Adrenal gland (tissue), 9 donors: ENCODE measurements at regions not wholly inside any gene's neighbourhood (a gene's known extent, or its start where the extent isn't known, plus 50 kb on each side); places are given as distances from the start of the nearest gene placed in this dataset.
"Not testable (repeated sequence)": the region's sequence is repeated elsewhere in the genome, so short reads cannot be mapped to it uniquely, and the experiment has no call there.

ENCODE experiments used
- DNase-seq, 7 donors: peaks; one replicate each; pipeline ENCODE4 v3.0.0-alpha.2; 2019 to 2020
- H3K27ac ChIP-seq, 5 donors: fragments of 200-600 bp; sonication (generic) in 4 of 5; 1 replicate in 3 of 5; 2 replicates in 2 of 5; pipeline versions ENCODE4 v1.5.1 to v1.8.0; 2016 to 2020; ENCODE audit warnings: mild to moderate bottlenecking in 1 of 5
- H3K27me3 ChIP-seq: fragments of 200-600 bp; 2 replicates; pipeline ENCODE4 v1.8.0; 2021
- H3K36me3 ChIP-seq, 2 donors: fragments of 200-600 bp; replicated peaks in 1 of 2; 1 replicate in 1 of 2; 2 replicates in 1 of 2; pipeline versions ENCODE4 v1.5.1 to v1.8.0; 2018 to 2022
- H3K4me1 ChIP-seq, 2 donors: fragments of 200-600 bp; replicated peaks in 1 of 2; 1 replicate in 1 of 2; 2 replicates in 1 of 2; pipeline versions ENCODE4 v1.5.1 to v1.8.0; 2018 to 2021
- H3K4me3 ChIP-seq, 4 donors: fragments of 200-600 bp; sonication (generic) in 3 of 4; one replicate each; pipeline ENCODE4 v1.5.1; 2016 to 2018
- H3K9me3 ChIP-seq, 3 donors: fragments of 200-600 bp; sonication (generic) in 1 of 3; replicated peaks in 1 of 3; 1 replicate in 2 of 3; 2 replicates in 1 of 3; pipeline versions ENCODE4 v1.5.1 to v1.8.0; 2016 to 2021
- POLR2A ChIP-seq, 2 donors: fragments of 450-650 bp; IDR thresholded peaks; one replicate each; pipeline ENCODE4 v1.6.1; 2017; ENCODE audit warnings: antibody characterized with exemption in 2 of 2, mild to moderate bottlenecking in 2 of 2, moderate library complexity in 1 of 2
- WGBS, 4 donors: extraction: QIAGEN DNeasy Blood & Tissue Kit in 2 of 4; methylation state at CpG; one replicate each; pipeline versions ENCODE4 v1.1.5 to v1.1.7; 2013 to 2017; 5-methylcytosine and 5-hydroxymethylcytosine counted together
- intact Hi-C, 2 donors: fragments of 100-400 bp; cut with DNase I; formaldehyde crosslinking; loops; one replicate each; pipeline versions ENCODE4 v1.14.1 to v1.15.0; 2022 to 2023
- TF ChIP-seq, protein P1 (sequence below), 6 experiments: fragments of 450-650 bp in 4 of 6; fragments of 200-600 bp in 2 of 6; sonication (generic) in 1 of 6; IDR thresholded peaks; 1 replicate in 5 of 6; 2 replicates in 1 of 6; pipeline versions ENCODE4 v1.5.1 to v1.8.0; 2016 to 2021; ENCODE audit warnings: antibody characterized with exemption in 6 of 6, mild to moderate bottlenecking in 2 of 6, moderate library complexity in 1 of 6
- donor health status: healthy with polysubstance abuse.
- donor health status: Bipolar disorder and iron deficiency.
- donor health status: DM: yes; HTN: yes; CAD: no.
- donor health status: DM: no; HTN: no; CAD: no.
- donor health status: DM: no; HTN: no; CAD: no.

DNA sequence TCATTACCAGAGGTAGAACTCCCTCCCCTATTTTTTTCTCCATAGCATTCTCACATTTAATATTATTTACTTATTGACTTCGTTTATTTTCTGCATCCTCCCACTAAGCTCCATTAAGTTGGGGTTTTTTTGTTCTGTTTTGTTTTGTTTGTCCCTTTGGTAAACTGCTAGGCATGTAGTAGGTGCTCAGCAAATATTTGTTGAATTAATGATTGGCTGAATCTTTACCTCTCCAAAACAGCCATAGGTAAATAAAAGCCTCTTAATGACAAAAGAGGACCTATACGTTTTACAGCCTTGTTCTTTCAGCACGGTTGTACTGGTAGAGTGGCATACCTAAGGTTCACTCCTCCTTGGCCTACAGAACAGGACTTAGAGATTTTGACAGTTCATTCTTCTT lies 52.0 kb downstream of the PRORP start:
- TF ChIP-seq, protein P1, sequence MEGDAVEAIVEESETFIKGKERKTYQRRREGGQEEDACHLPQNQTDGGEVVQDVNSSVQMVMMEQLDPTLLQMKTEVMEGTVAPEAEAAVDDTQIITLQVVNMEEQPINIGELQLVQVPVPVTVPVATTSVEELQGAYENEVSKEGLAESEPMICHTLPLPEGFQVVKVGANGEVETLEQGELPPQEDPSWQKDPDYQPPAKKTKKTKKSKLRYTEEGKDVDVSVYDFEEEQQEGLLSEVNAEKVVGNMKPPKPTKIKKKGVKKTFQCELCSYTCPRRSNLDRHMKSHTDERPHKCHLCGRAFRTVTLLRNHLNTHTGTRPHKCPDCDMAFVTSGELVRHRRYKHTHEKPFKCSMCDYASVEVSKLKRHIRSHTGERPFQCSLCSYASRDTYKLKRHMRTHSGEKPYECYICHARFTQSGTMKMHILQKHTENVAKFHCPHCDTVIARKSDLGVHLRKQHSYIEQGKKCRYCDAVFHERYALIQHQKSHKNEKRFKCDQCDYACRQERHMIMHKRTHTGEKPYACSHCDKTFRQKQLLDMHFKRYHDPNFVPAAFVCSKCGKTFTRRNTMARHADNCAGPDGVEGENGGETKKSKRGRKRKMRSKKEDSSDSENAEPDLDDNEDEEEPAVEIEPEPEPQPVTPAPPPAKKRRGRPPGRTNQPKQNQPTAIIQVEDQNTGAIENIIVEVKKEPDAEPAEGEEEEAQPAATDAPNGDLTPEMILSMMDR (IDR thresholded peaks at IDR 0.05) = no peak
- TF ChIP-seq POLR2A (IDR thresholded peaks at IDR 0.05) = no peak
- WGBS, 4 donors = 87 to 95% (median 91%) methylated on average over 3 of the region's 3 CpGs
- Histone ChIP-seq H3K9me3 (no peaks in the 10 kb centered on the region), H3K27me3 (no peaks in the 10 kb centered on the region), H3K4me1 (no peaks in the 10 kb centered on the region), H3K27ac (no peak overlapping the region), H3K4me3 (no peak overlapping the region), H3K36me3 (no peaks in the 10 kb centered on the region)
- intact Hi-C loops = no loop called here
- DNase-seq = no peak

DNA sequence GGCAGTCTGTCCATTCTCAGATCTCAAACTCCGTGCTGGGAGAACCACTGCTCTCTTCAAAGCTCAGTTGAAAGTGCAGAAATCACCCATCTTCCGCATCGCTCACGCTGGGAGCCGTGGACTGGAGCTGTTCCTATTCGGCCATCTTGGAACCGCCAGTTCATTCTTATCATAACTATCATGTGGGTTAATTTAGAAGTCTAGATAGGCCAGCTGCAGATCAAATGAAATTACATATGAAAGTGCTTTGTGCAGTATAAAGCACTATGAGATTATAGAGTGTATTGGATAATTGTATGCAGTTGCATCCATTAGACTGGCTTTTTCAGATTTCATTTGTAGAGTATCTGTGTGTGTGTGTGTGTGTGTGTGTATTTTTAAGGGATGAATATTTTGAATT lies 57.8 kb downstream of the PRORP start:
- 80 to 88% (median 85%) methylated on average over 7 of the region's 7 CpGs for WGBS, 4 donors
- intact Hi-C loops = no loop called here
- Histone ChIP-seq H3K27me3 (no peaks in the 10 kb centered on the region), H3K36me3 (no peaks in the 10 kb centered on the region), H3K4me1 (no peaks in the 10 kb centered on the region), H3K27ac (no peak overlapping the region), H3K9me3 (no peaks in the 10 kb centered on the region), H3K4me3 (no peak overlapping the region)
- no peak for TF ChIP-seq POLR2A (IDR thresholded peaks at IDR 0.05)
- no peak for DNase-seq

DNA sequence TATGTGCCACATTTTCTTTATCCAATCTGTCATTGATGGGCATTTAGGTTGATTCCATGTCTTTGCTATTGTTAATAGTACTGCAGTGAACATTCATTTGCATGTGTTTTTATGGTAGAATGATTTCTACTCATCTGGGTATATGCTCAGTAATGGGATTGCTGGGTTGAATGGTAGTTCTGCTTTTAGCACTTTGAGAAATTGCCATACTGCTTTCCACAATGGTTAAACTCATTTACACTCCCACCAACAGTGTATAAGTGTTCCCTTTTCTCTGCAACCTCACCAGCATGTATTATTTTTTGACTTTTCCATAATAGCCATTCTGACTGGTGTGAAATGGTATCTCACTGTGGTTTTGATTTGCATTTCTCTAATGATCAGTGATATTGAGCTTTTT lies 62.5 kb downstream of the PRORP start:
- H3K9me3 ChIP-seq, H3K27ac ChIP-seq, H3K4me1 ChIP-seq, intact Hi-C loops, H3K27me3 ChIP-seq, H3K36me3 ChIP-seq, H3K4me3 ChIP-seq, DNase-seq: not testable (repeated sequence)

DNA sequence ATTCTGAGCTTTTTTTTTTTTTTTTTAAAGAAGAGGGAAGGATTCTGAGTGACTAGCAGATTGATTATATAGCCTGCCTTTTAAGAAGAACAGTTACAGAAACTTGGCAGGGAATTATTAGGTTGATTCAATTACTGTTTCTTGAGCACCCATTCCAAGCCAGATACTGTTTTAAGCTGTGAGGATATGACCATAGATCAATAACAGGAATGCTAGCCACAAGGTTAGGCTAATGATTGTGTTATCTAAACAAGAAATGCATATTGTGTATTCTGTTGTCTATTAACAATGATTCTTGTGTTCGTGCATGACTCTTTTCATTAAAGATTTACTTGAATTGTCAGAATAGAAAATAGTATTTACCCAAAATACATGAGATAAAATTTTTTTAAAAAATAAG lies 67.1 kb downstream of the PRORP start:
- TF ChIP-seq, protein P1 (IDR thresholded peaks at IDR 0.05) = no peak
- no peak for TF ChIP-seq POLR2A (IDR thresholded peaks at IDR 0.05)
- 93 to 100% (median 96%) methylated on average over 1 of the region's 1 CpG for WGBS, 4 donors
- no peak overlapping the region for H3K27ac ChIP-seq
- H3K9me3 ChIP-seq = no peaks in the 10 kb centered on the region
- no peaks in the 10 kb centered on the region for H3K27me3 ChIP-seq
- intact Hi-C loops = no loop called here
- no peak for DNase-seq
- no peaks in the 10 kb centered on the region for H3K36me3 ChIP-seq
- no peak overlapping the region for H3K4me3 ChIP-seq
- H3K4me1 ChIP-seq = no peaks in the 10 kb centered on the region

DNA sequence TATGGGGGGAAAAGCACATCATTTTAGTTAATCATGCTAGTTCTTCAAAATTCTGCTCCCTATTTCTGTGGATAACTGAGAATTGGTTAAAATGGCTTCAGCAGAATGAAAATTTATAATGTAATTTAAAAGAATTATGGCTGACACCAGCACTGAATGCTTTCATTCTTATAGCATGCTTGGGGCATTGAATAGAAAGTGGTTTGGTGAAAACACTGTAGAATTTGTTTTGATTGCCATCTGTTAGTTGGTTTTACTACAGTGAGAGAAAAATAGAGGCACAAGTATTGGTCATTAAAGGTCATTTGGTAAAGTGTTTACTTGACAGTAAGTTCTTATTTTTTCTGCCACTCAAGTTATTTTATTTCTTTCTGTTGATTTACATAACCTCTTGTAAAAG lies 70.8 kb downstream of the PRORP start:
- intact Hi-C loops = no loop called here
- H3K9me3 ChIP-seq = no peaks in the 10 kb centered on the region
- TF ChIP-seq POLR2A (IDR thresholded peaks at IDR 0.05) = no peak
- TF ChIP-seq, protein P1 (IDR thresholded peaks at IDR 0.05) = no peak
- H3K36me3 ChIP-seq = no peaks in the 10 kb centered on the region
- DNase-seq = no peak
- H3K27me3 ChIP-seq = no peaks in the 10 kb centered on the region
- H3K4me1 ChIP-seq = peaks cover 0 to 8% of the 10 kb centered on the region in 2 donors
- no peak overlapping the region for H3K27ac ChIP-seq
- H3K4me3 ChIP-seq = no peak overlapping the region

DNA sequence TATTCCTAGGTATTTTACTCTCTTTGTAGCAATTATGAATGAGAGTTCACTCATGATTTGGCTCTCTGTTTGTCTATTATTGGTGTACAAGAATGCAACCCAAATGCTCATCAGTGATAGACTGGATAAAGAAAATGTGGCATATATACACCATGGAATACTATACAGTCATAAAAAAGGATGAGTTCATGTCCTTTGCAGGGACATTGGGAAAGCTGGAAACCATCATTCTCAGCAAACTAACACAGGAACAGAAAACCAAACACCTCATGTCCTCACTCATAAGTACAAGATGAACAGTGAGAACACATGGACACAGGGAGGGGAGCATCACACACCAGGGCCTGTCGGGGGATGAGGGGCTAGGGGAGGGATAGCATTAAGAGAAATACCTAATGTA lies 71.8 kb downstream of the PRORP start:
- H3K36me3 ChIP-seq, H3K4me1 ChIP-seq, H3K9me3 ChIP-seq, H3K27me3 ChIP-seq, intact Hi-C loops, DNase-seq, H3K4me3 ChIP-seq, H3K27ac ChIP-seq: not testable (repeated sequence)
- 83 to 100% (median 88%) methylated on average over 1 of the region's 1 CpG for WGBS, 4 donors
